ENCODE measurements at regions not wholly inside any gene's neighbourhood (a gene's known extent, or its start where the extent isn't known, plus 50 kb on each side); places are given as distances from the start of the nearest gene placed in this dataset.

GRCh38 chr10:84059526-84059925 lies 79.8 kb upstream of the GHITM start:
- H2AFZ ChIP-seq (ENCODE audit: low read length, unreplicated experiment): no peak overlapping the region
- no peak overlapping the region for H3K27ac ChIP-seq (ENCODE audit: low read depth, low read length)
- no peaks in the 10 kb centered on the region for H3K36me3 ChIP-seq (ENCODE audit: insufficient read depth, low read length)
- H3K4me1 ChIP-seq (ENCODE audit: control insufficient read depth, insufficient read depth, low read length, unreplicated experiment): no peaks in the 10 kb centered on the region
- H3K4me3 ChIP-seq (ENCODE audit: low read depth, low read length): no peak overlapping the region
- peaks cover 3% of the 10 kb centered on the region; the same call in 1 of the 2 replicates for H3K27me3 ChIP-seq (ENCODE audit: insufficient read depth, low read length)
- H3K79me2 ChIP-seq (ENCODE audit: control insufficient read depth, insufficient read depth, low read length, unreplicated experiment): no peaks in the 10 kb centered on the region

- Histone ChIP-seq H3K4me1 (ENCODE audit: control insufficient read depth, insufficient read depth, low read length, unreplicated experiment) (no peaks in the 10 kb centered on the region), H3K4me3 (ENCODE audit: low read depth, low read length) (no peak overlapping the region)
Observed at GRCh38 chr10:84063440-84063839, 75.9 kb upstream of the GHITM start.

GRCh38 chr10:84065804-84066601 lies 73.3 kb upstream of the GHITM start:
- Histone ChIP-seq H3K27ac (ENCODE audit: low read depth, low read length) (no peak overlapping the region), H3K27me3 (ENCODE audit: insufficient read depth, low read length) (no peaks in the 10 kb centered on the region; the same call in 1 of the 2 replicates), H3K79me2 (ENCODE audit: control insufficient read depth, insufficient read depth, low read length, unreplicated experiment) (no peaks in the 10 kb centered on the region), H2AFZ (ENCODE audit: low read length, unreplicated experiment) (no peak overlapping the region), H3K36me3 (ENCODE audit: insufficient read depth, low read length) (no peaks in the 10 kb centered on the region), H3K4me1 (ENCODE audit: control insufficient read depth, insufficient read depth, low read length, unreplicated experiment) (no peaks in the 10 kb centered on the region), H3K4me3 (ENCODE audit: low read depth, low read length) (no peak overlapping the region)

More at GRCh38 chr10:84063440-84063839, 75.9 kb upstream of the GHITM start:
- H3K27me3 ChIP-seq (ENCODE audit: insufficient read depth, low read length): peaks cover 3% of the 10 kb centered on the region; the same call in 1 of the 2 replicates
- H3K36me3 ChIP-seq (ENCODE audit: insufficient read depth, low read length): no peaks in the 10 kb centered on the region
- H2AFZ ChIP-seq (ENCODE audit: low read length, unreplicated experiment): no peak overlapping the region
- no peak overlapping the region for H3K27ac ChIP-seq (ENCODE audit: low read depth, low read length)
- no peaks in the 10 kb centered on the region for H3K79me2 ChIP-seq (ENCODE audit: control insufficient read depth, insufficient read depth, low read length, unreplicated experiment)

- H2AFZ ChIP-seq (ENCODE audit: low read length, unreplicated experiment): no peak overlapping the region
- no peaks in the 10 kb centered on the region for H3K27me3 ChIP-seq (ENCODE audit: insufficient read depth, low read length)
- H3K79me2 ChIP-seq (ENCODE audit: control insufficient read depth, insufficient read depth, low read length, unreplicated experiment): no peaks in the 10 kb centered on the region
- H3K4me3 ChIP-seq (ENCODE audit: low read depth, low read length): no peak overlapping the region
- peaks cover 3% of the 10 kb centered on the region for H3K4me1 ChIP-seq (ENCODE audit: control insufficient read depth, insufficient read depth, low read length, unreplicated experiment)
- no peak overlapping the region for H3K27ac ChIP-seq (ENCODE audit: low read depth, low read length)
- no peaks in the 10 kb centered on the region for H3K36me3 ChIP-seq (ENCODE audit: insufficient read depth, low read length)
Observed at GRCh38 chr10:84074521-84074920, 64.8 kb upstream of the GHITM start.

- H2AFZ ChIP-seq (ENCODE audit: low read length, unreplicated experiment): no peak overlapping the region
- H3K27ac ChIP-seq (ENCODE audit: low read depth, low read length): no peak overlapping the region
- no peak overlapping the region for H3K4me3 ChIP-seq (ENCODE audit: low read depth, low read length)
- H3K4me1 ChIP-seq (ENCODE audit: control insufficient read depth, insufficient read depth, low read length, unreplicated experiment): peaks cover 3% of the 10 kb centered on the region
- no peaks in the 10 kb centered on the region for H3K27me3 ChIP-seq (ENCODE audit: insufficient read depth, low read length)
- H3K36me3 ChIP-seq (ENCODE audit: insufficient read depth, low read length): no peaks in the 10 kb centered on the region
- H3K79me2 ChIP-seq (ENCODE audit: control insufficient read depth, insufficient read depth, low read length, unreplicated experiment): no peaks in the 10 kb centered on the region
Observed at GRCh38 chr10:84075226-84076046, 63.9 kb upstream of the GHITM start.

- H3K4me3 ChIP-seq (ENCODE audit: low read depth, low read length): no peak overlapping the region
- no peaks in the 10 kb centered on the region for H3K27me3 ChIP-seq (ENCODE audit: insufficient read depth, low read length)
- no peak overlapping the region for H3K27ac ChIP-seq (ENCODE audit: low read depth, low read length)
- peaks cover 3% of the 10 kb centered on the region for H3K4me1 ChIP-seq (ENCODE audit: control insufficient read depth, insufficient read depth, low read length, unreplicated experiment)
- H2AFZ ChIP-seq (ENCODE audit: low read length, unreplicated experiment): no peak overlapping the region
- H3K36me3 ChIP-seq (ENCODE audit: insufficient read depth, low read length): no peaks in the 10 kb centered on the region
- no peaks in the 10 kb centered on the region for H3K79me2 ChIP-seq (ENCODE audit: control insufficient read depth, insufficient read depth, low read length, unreplicated experiment)
Observed at GRCh38 chr10:84076047-84076388, 63.3 kb upstream of the GHITM start.

- Histone ChIP-seq H3K4me3 (ENCODE audit: low read depth, low read length) (no peak overlapping the region), H3K27me3 (ENCODE audit: insufficient read depth, low read length) (no peaks in the 10 kb centered on the region), H3K79me2 (ENCODE audit: control insufficient read depth, insufficient read depth, low read length, unreplicated experiment) (no peaks in the 10 kb centered on the region), H3K27ac (ENCODE audit: low read depth, low read length) (no peak overlapping the region), H2AFZ (ENCODE audit: low read length, unreplicated experiment) (no peak overlapping the region), H3K4me1 (ENCODE audit: control insufficient read depth, insufficient read depth, low read length, unreplicated experiment) (peaks cover 3% of the 10 kb centered on the region), H3K36me3 (ENCODE audit: insufficient read depth, low read length) (no peaks in the 10 kb centered on the region)
Observed at GRCh38 chr10:84076540-84077195, 62.6 kb upstream of the GHITM start.

GRCh38 chr10:84077768-84078167 lies 61.5 kb upstream of the GHITM start:
- no peak overlapping the region for H3K27ac ChIP-seq (ENCODE audit: low read depth, low read length)

GRCh38 chr10:84078771-84079170 lies 60.5 kb upstream of the GHITM start:
- H3K27me3 ChIP-seq (ENCODE audit: insufficient read depth, low read length): no peaks in the 10 kb centered on the region
- H3K36me3 ChIP-seq (ENCODE audit: insufficient read depth, low read length): no peaks in the 10 kb centered on the region
- no peak overlapping the region for H3K27ac ChIP-seq (ENCODE audit: low read depth, low read length)
- H3K79me2 ChIP-seq (ENCODE audit: control insufficient read depth, insufficient read depth, low read length, unreplicated experiment): no peaks in the 10 kb centered on the region
- no peak overlapping the region for H2AFZ ChIP-seq (ENCODE audit: low read length, unreplicated experiment)
- H3K4me1 ChIP-seq (ENCODE audit: control insufficient read depth, insufficient read depth, low read length, unreplicated experiment): peaks cover 3% of the 10 kb centered on the region
- H3K4me3 ChIP-seq (ENCODE audit: low read depth, low read length): no peak overlapping the region

More at GRCh38 chr10:84077768-84078167, 61.5 kb upstream of the GHITM start:
- peaks cover 3% of the 10 kb centered on the region for H3K4me1 ChIP-seq (ENCODE audit: control insufficient read depth, insufficient read depth, low read length, unreplicated experiment)
- no peak overlapping the region for H2AFZ ChIP-seq (ENCODE audit: low read length, unreplicated experiment)
- H3K79me2 ChIP-seq (ENCODE audit: control insufficient read depth, insufficient read depth, low read length, unreplicated experiment): no peaks in the 10 kb centered on the region
- no peak overlapping the region for H3K4me3 ChIP-seq (ENCODE audit: low read depth, low read length)
- H3K27me3 ChIP-seq (ENCODE audit: insufficient read depth, low read length): no peaks in the 10 kb centered on the region
- H3K36me3 ChIP-seq (ENCODE audit: insufficient read depth, low read length): no peaks in the 10 kb centered on the region

- Histone ChIP-seq H3K4me1 (ENCODE audit: control insufficient read depth, insufficient read depth, low read length, unreplicated experiment) (no peaks in the 10 kb centered on the region), H3K36me3 (ENCODE audit: insufficient read depth, low read length) (no peaks in the 10 kb centered on the region), H2AFZ (ENCODE audit: low read length, unreplicated experiment) (no peak overlapping the region), H3K4me3 (ENCODE audit: low read depth, low read length) (no peak overlapping the region), H3K27me3 (ENCODE audit: insufficient read depth, low read length) (no peaks in the 10 kb centered on the region), H3K79me2 (ENCODE audit: control insufficient read depth, insufficient read depth, low read length, unreplicated experiment) (no peaks in the 10 kb centered on the region), H3K27ac (ENCODE audit: low read depth, low read length) (no peak overlapping the region)
Observed at GRCh38 chr10:84084342-84084741, 55.0 kb upstream of the GHITM start.
